ENCODE measurements at regions not wholly inside any gene's neighbourhood (a gene's known extent, or its start where the extent isn't known, plus 50 kb on each side); places are given as distances from the start of the nearest gene placed in this dataset.
"Not testable (repeated sequence)": the region's sequence is repeated elsewhere in the genome, so short reads cannot be mapped to it uniquely, and the experiment has no call there.

GRCh38 chr6:10144772-10145171 lies 270.1 kb downstream of the TFAP2A start:
- Histone ChIP-seq H3K9me3 (no peaks in the 10 kb centered on the region), H3K4me3 (no peak overlapping the region), H3K36me3 (ENCODE audit: low read depth) (no peaks in the 10 kb centered on the region), H3K4me1 (ENCODE audit: low read depth) (no peaks in the 10 kb centered on the region)
- intact Hi-C loops (cut with DNase I, micrococcal nuclease) = no loop called here
- ATAC-seq (no peak), DNase-seq (no peak)
- TF ChIP-seq, protein P1, sequence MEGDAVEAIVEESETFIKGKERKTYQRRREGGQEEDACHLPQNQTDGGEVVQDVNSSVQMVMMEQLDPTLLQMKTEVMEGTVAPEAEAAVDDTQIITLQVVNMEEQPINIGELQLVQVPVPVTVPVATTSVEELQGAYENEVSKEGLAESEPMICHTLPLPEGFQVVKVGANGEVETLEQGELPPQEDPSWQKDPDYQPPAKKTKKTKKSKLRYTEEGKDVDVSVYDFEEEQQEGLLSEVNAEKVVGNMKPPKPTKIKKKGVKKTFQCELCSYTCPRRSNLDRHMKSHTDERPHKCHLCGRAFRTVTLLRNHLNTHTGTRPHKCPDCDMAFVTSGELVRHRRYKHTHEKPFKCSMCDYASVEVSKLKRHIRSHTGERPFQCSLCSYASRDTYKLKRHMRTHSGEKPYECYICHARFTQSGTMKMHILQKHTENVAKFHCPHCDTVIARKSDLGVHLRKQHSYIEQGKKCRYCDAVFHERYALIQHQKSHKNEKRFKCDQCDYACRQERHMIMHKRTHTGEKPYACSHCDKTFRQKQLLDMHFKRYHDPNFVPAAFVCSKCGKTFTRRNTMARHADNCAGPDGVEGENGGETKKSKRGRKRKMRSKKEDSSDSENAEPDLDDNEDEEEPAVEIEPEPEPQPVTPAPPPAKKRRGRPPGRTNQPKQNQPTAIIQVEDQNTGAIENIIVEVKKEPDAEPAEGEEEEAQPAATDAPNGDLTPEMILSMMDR (IDR thresholded peaks at IDR 0.05) = no peak

- Histone ChIP-seq H3K4me3 (no peak overlapping the region), H3K4me1 (ENCODE audit: low read depth) (no peaks in the 10 kb centered on the region), H3K36me3 (ENCODE audit: low read depth) (no peaks in the 10 kb centered on the region), H3K9me3 (no peaks in the 10 kb centered on the region)
- intact Hi-C loops (cut with DNase I, micrococcal nuclease) = no loop called here
- ATAC-seq (no peak), DNase-seq (no peak)
- TF ChIP-seq, protein P1 (IDR thresholded peaks at IDR 0.05) = no peak
Measured at GRCh38 chr6:10141746-10142443, 273.0 kb downstream of the TFAP2A start.

DNA sequence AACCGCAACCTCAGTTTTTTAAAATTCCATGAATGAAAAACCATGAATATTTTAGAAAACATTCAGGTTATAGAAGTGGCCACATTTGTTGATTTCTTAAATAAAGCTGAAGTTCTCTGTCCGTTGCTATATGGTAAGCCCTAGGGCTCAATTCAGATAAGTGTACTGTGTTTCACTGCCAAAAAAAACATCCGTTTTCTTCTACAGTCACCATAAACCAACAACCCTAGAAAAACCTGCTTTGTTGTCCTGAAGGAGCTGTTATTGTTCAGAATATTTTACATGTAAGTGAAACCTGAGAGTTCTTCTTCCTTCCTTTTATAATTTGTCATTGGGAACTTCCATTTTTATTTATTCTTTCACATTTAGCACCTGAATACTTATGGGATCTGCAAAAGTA lies 274.1 kb downstream of the TFAP2A start:
- no peak overlapping the region for H3K4me3 ChIP-seq
- ATAC-seq (no peak), DNase-seq (no peak)
- H3K9me3 ChIP-seq = no peaks in the 10 kb centered on the region
- TF ChIP-seq, protein P1 (IDR thresholded peaks at IDR 0.05) = no peak
- H3K4me1 ChIP-seq (ENCODE audit: low read depth) = no peaks in the 10 kb centered on the region
- H3K36me3 ChIP-seq (ENCODE audit: low read depth) = no peaks in the 10 kb centered on the region
- intact Hi-C loops (cut with DNase I, micrococcal nuclease) = no loop called here

- no peaks in the 10 kb centered on the region for H3K9me3 ChIP-seq
- TF ChIP-seq, protein P1 (IDR thresholded peaks at IDR 0.05) = no peak
- intact Hi-C loops (cut with DNase I, micrococcal nuclease) = no loop called here
- ATAC-seq (no peak), DNase-seq (no peak)
- no peaks in the 10 kb centered on the region for H3K36me3 ChIP-seq (ENCODE audit: low read depth)
- H3K4me3 ChIP-seq = no peak overlapping the region
- no peaks in the 10 kb centered on the region for H3K4me1 ChIP-seq (ENCODE audit: low read depth)
Measured at GRCh38 chr6:10140136-10140535, 274.7 kb downstream of the TFAP2A start.

DNA sequence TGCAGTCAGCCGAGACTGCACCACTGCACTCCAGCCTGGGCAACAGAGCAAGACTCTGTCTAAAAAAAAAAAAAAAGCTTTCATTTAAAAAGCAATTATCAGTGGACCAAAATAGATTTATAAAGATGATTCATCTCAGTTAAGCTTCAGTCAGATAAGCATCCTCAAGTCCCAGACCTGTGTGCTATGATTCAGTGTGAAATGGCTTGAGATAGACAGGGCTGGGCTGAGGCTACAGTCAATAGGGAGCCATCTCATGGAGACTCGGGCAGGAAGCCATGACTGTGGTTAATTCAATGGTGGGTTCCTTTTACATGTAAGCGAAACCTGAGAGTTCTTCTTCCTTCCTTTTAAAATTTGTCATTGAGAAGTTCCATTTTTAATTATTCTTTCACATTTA lies 276.0 kb downstream of the TFAP2A start:
- Histone ChIP-seq H3K9me3 (no peaks in the 10 kb centered on the region), H3K4me1 (ENCODE audit: low read depth) (no peaks in the 10 kb centered on the region), H3K36me3 (ENCODE audit: low read depth) (no peaks in the 10 kb centered on the region), H3K4me3 (no peak overlapping the region)
- TF ChIP-seq, protein P1 (IDR thresholded peaks at IDR 0.05) = no peak
- intact Hi-C loops (cut with DNase I, micrococcal nuclease) = no loop called here
- DNase-seq (no peak), ATAC-seq (no peak)

GRCh38 chr6:10136636-10137035 lies 278.2 kb downstream of the TFAP2A start:
- ATAC-seq = no peak
- TF ChIP-seq, protein P1 (IDR thresholded peaks at IDR 0.05) = no peak
- Histone ChIP-seq H3K36me3 (ENCODE audit: low read depth) (no peaks in the 10 kb centered on the region), H3K4me1 (ENCODE audit: low read depth) (no peaks in the 10 kb centered on the region), H3K9me3 (no peaks in the 10 kb centered on the region), H3K4me3 (no peak overlapping the region)
- no peak for DNase-seq
- intact Hi-C loops (cut with DNase I, micrococcal nuclease) = no loop called here

DNA sequence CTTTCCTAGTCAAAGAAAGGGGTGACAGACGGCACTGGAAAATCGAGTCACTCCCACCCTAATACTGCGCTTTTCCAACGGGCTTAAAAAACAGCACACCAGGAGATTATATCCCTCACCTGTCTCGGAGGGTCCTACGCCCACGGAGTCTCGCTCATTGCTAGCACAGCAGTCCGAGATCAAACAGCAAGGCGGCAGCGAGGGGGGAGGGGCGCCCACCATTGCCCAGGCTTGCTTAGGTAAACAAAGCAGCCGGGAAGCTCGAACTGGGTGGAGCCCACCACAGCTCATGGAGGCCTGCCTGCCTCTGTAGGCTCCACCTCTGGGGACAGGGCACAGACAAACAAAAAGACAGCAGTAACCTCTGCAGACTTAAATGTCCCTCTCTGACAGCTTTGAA lies 280.7 kb downstream of the TFAP2A start:
- H3K36me3 ChIP-seq (ENCODE audit: low read depth); H3K9me3 ChIP-seq; intact Hi-C loops (cut with DNase I, micrococcal nuclease); H3K4me1 ChIP-seq (ENCODE audit: low read depth); ATAC-seq; DNase-seq; H3K4me3 ChIP-seq: not testable (repeated sequence)
